Peyer's patch (tissue), 4 donors: ENCODE measurements at regions not wholly inside any gene's neighbourhood (a gene's known extent, or its start where the extent isn't known, plus 50 kb on each side); places are given as distances from the start of the nearest gene placed in this dataset.
A peak's percentile ranks its signal among the peaks of the same experiment; 100 is the strongest.

Experiments used
- DNase-seq, 3 donors: peaks; one replicate each; pipeline ENCODE4 v3.0.0-alpha.2; 2017 to 2019
- H3K27ac ChIP-seq, 4 donors: fragments of 200-600 bp; sonication (generic); one replicate each; pipeline ENCODE4 v1.5.1; 2016 to 2019
- H3K27me3 ChIP-seq, 2 donors: fragments of 200-600 bp; sonication (generic); one replicate each; pipeline ENCODE4 v1.5.1; 2019
- H3K36me3 ChIP-seq, 3 donors: fragments of 200-600 bp; sonication (generic); one replicate each; pipeline ENCODE4 v1.5.1; 2016 to 2019
- H3K4me1 ChIP-seq, 4 donors: fragments of 200-600 bp; sonication (generic); one replicate each; pipeline ENCODE4 v1.5.1; 2016 to 2019
- H3K4me3 ChIP-seq, 4 donors: fragments of 200-600 bp; sonication (generic); 1 replicate in 3 of 4; 2 replicates in 1 of 4; pipeline ENCODE4 v1.5.1; 2016 to 2019; ENCODE audit warnings: mild to moderate bottlenecking in 1 of 4
- H3K9me3 ChIP-seq, 4 donors: fragments of 200-600 bp; sonication (generic); one replicate each; pipeline ENCODE4 v1.5.1; 2016 to 2019; ENCODE audit warnings: mild to moderate bottlenecking in 1 of 4
- CTCF ChIP-seq, 6 experiments: fragments of 450-650 bp in 4 of 6; fragments of 200-600 bp in 2 of 6; sonication (generic) in 1 of 6; IDR thresholded peaks; one replicate each; pipeline ENCODE4 v1.5.1; 2017 to 2019; ENCODE audit warnings: antibody characterized with exemption in 6 of 6, mild to moderate bottlenecking in 3 of 6, moderate library complexity in 1 of 6
- POLR2A ChIP-seq, 2 donors: fragments of 450-650 bp; IDR thresholded peaks; one replicate each; pipeline ENCODE4 v1.5.1; 2017; ENCODE audit warnings: antibody characterized with exemption in 2 of 2, mild to moderate bottlenecking in 2 of 2, moderate library complexity in 2 of 2

GRCh38 chr20:19889011-19889953 lies 127.9 kb upstream of the NAA20 start:
- Histone ChIP-seq H3K4me1 (peaks cover 0 to 59% (median 0%) of the 10 kb centered on the region in 4 donors), H3K4me3 (peak overlapping the region in 2 of 4 donors; percentile 49 to 51), H3K9me3 (no peaks in the 10 kb centered on the region), H3K27me3 (no peaks in the 10 kb centered on the region), H3K27ac (peak overlapping the region; percentile 60 to 97 (median 84)), H3K36me3 (peaks cover 0 to 21% (median 0%) of the 10 kb centered on the region in 3 donors)
- TF ChIP-seq CTCF (IDR thresholded peaks at IDR 0.05) (no peak), POLR2A (IDR thresholded peaks at IDR 0.05) (peak; percentile 24 to 53)
- peak in 2 of 3 donors; percentile 62 to 74 for DNase-seq

GRCh38 chr20:19890445-19891051 lies 126.6 kb upstream of the NAA20 start:
- TF ChIP-seq CTCF (IDR thresholded peaks at IDR 0.05) (no peak), POLR2A (IDR thresholded peaks at IDR 0.05) (peak; percentile 43 to 77)
- peaks cover 0 to 32% (median 0%) of the 10 kb centered on the region in 3 donors for H3K36me3 ChIP-seq
- H3K9me3 ChIP-seq: no peaks in the 10 kb centered on the region
- peak overlapping the region in 3 of 4 donors; percentile 73 to 97 (median 96) for H3K27ac ChIP-seq
- DNase-seq: no peak
- H3K4me1 ChIP-seq: peaks cover 0 to 56% (median 0%) of the 10 kb centered on the region in 4 donors
- peak overlapping the region in 2 of 4 donors; percentile 49 to 51 for H3K4me3 ChIP-seq
- no peaks in the 10 kb centered on the region for H3K27me3 ChIP-seq

DNA sequence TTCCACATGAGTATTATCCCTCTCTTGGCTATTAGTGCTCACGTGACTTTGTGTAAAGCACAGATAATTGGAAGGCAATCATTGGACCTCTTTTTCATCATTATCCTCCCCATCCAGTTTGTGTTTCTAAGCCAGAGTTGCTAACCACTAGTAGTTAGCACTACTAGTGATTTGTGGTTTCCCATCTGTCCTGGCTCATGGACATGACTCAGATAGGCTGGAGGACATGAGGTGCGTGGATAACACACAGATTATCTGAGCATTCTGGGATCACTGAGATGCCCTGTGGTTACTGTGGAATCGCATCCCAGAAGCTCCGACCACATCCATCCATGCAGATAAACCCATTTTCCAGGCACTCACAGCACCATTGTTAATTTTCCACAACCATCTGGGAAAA lies 123.8 kb upstream of the NAA20 start:
- Histone ChIP-seq H3K27ac (no peak overlapping the region), H3K27me3 (no peaks in the 10 kb centered on the region), H3K36me3 (peaks cover 0 to 57% (median 0%) of the 10 kb centered on the region in 3 donors), H3K9me3 (no peaks in the 10 kb centered on the region), H3K4me1 (peaks cover 0 to 31% (median 0%) of the 10 kb centered on the region in 4 donors), H3K4me3 (no peak overlapping the region)
- TF ChIP-seq POLR2A (IDR thresholded peaks at IDR 0.05) (no peak), CTCF (IDR thresholded peaks at IDR 0.05) (no peak)
- no peak for DNase-seq

DNA sequence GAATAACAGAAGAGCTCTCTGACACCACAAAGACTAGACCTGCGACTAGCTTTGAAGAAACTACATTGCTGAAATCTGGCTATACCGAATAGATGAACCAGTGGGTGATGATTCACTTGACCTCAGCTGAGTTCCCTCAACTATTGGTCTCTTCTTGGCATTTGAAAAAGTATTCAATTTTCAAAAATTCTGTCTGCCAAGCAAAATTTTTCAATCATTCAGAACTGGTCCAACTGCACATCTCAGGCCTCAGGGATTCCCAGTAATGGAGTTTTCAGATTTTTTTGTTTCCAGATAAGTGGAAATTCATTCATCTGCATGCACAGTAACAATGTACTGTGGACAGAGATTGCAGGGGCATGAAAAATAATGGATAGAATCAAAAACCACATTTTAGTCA lies 121.4 kb upstream of the NAA20 start:
- Histone ChIP-seq H3K36me3 (peaks cover 0 to 68% (median 0%) of the 10 kb centered on the region in 3 donors), H3K9me3 (no peaks in the 10 kb centered on the region), H3K4me3 (no peak overlapping the region), H3K4me1 (peaks cover 0 to 14% (median 0%) of the 10 kb centered on the region in 4 donors), H3K27me3 (no peaks in the 10 kb centered on the region), H3K27ac (no peak overlapping the region)
- TF ChIP-seq POLR2A (IDR thresholded peaks at IDR 0.05) (no peak), CTCF (IDR thresholded peaks at IDR 0.05) (no peak)
- no peak for DNase-seq

- peak in 1 of 3 donors; percentile 30 for DNase-seq
- H3K27ac ChIP-seq: no peak overlapping the region
- TF ChIP-seq POLR2A (IDR thresholded peaks at IDR 0.05) (no peak), CTCF (IDR thresholded peaks at IDR 0.05) (no peak)
- H3K9me3 ChIP-seq: no peaks in the 10 kb centered on the region
- peaks cover 0 to 56% (median 0%) of the 10 kb centered on the region in 3 donors for H3K36me3 ChIP-seq
- peaks cover 0 to 2% (median 0%) of the 10 kb centered on the region in 4 donors for H3K4me1 ChIP-seq
- H3K27me3 ChIP-seq: no peaks in the 10 kb centered on the region
- H3K4me3 ChIP-seq: no peak overlapping the region
Observed at GRCh38 chr20:19897891-19898290, 119.3 kb upstream of the NAA20 start.
